GM23338 (cell line): ENCODE measurements at regions not wholly inside any gene's neighbourhood (a gene's known extent, or its start where the extent isn't known, plus 50 kb on each side); places are given as distances from the start of the nearest gene placed in this dataset.
A peak's percentile ranks its signal among the peaks of the same experiment; 100 is the strongest.

Experiments used
- ATAC-seq: fragments of 200-7000 bp; cut with Tn5 transposase; 3 replicates; pipeline ENCODE4 v1.9.1; 2020
- DNase-seq: peaks from one replicate; pipeline ENCODE4 v3.0.0-alpha.2; 2015; ENCODE audit warnings: low spot score
- H2AFZ ChIP-seq: fragments of 200-600 bp; sonication (generic); 2 replicates; pipeline ENCODE4 v1.8.0; 2016; ENCODE audit warnings: antibody characterized with exemption, mild to moderate bottlenecking, moderate library complexity
- H3F3A ChIP-seq: fragments of 200-600 bp; sonication (generic); replicated peaks from 2 replicates; pipeline ENCODE4 v1.8.0; 2017; ENCODE audit warnings: antibody characterized with exemption, mixed run types, low read depth
- H3K27ac ChIP-seq: fragments of 200-600 bp; sonication (generic); 2 replicates; pipeline ENCODE4 v1.6.1; 2016; ENCODE audit warnings: low read depth
- H3K27me3 ChIP-seq: fragments of 200-600 bp; sonication (generic); 2 replicates; pipeline ENCODE4 v1.8.0; 2016; ENCODE audit warnings: mild to moderate bottlenecking, mixed run types, moderate library complexity; ENCODE audit not compliant: insufficient read depth
- H3K36me3 ChIP-seq: fragments of 200-600 bp; sonication (generic); 2 replicates; pipeline ENCODE4 v1.8.0; 2016; ENCODE audit warnings: mild to moderate bottlenecking; ENCODE audit not compliant: insufficient read depth
- H3K4me1 ChIP-seq: fragments of 200-600 bp; sonication (generic); 2 replicates; pipeline ENCODE4 v1.8.0; 2016; ENCODE audit warnings: mild to moderate bottlenecking, moderate library complexity; ENCODE audit not compliant: insufficient read depth
- H3K4me2 ChIP-seq: fragments of 200-600 bp; sonication (generic); 2 replicates; pipeline ENCODE4 v1.7.1; 2017; ENCODE audit warnings: mixed run types
- H3K4me3 ChIP-seq: fragments of 200-600 bp; sonication (generic); 2 replicates; pipeline ENCODE4 v1.6.1; 2016; ENCODE audit warnings: mixed run types
- H3K79me2 ChIP-seq: fragments of 200-600 bp; sonication (generic); replicated peaks from 2 replicates; pipeline ENCODE4 v1.8.0; 2017; ENCODE audit warnings: mild to moderate bottlenecking; ENCODE audit not compliant: insufficient read depth
- H3K9me2 ChIP-seq: fragments of 200-600 bp; sonication (generic); 2 replicates; pipeline ENCODE4 v1.8.0; 2017; ENCODE audit not compliant: insufficient read depth
- H4K20me1 ChIP-seq: fragments of 200-600 bp; sonication (generic); replicated peaks from 2 replicates; pipeline ENCODE4 v1.8.0; 2017; ENCODE audit warnings: mild to moderate bottlenecking; ENCODE audit not compliant: insufficient read depth
- H3K27ac Mint-ChIP-seq: 2 replicates; pipeline ENCODE4 v1.8.0; 2020; ENCODE audit warnings: inconsistent platforms, mild to moderate bottlenecking, moderate library complexity, mixed read lengths
- H3K27me3 Mint-ChIP-seq: 3 replicates; pipeline ENCODE4 v1.8.0; 2022; ENCODE audit warnings: low read depth, mild to moderate bottlenecking, moderate library complexity, mixed read lengths, inconsistent platforms; ENCODE audit not compliant: insufficient read depth, poor library complexity
- H3K36me3 Mint-ChIP-seq: 3 replicates; pipeline ENCODE4 v1.8.0; 2021; ENCODE audit warnings: low read depth, mild to moderate bottlenecking, inconsistent platforms, moderate library complexity, mixed read lengths
- H3K4me1 Mint-ChIP-seq: 3 replicates; pipeline ENCODE4 v1.8.0; 2020; ENCODE audit warnings: mild to moderate bottlenecking, inconsistent platforms, mixed read lengths
- H3K4me3 Mint-ChIP-seq: 3 replicates; pipeline ENCODE4 v1.8.0; 2021; ENCODE audit warnings: moderate library complexity, mild to moderate bottlenecking, inconsistent platforms, mixed read lengths
- H3K9me3 Mint-ChIP-seq: 3 replicates; pipeline ENCODE4 v1.8.0; 2020; ENCODE audit warnings: moderate library complexity, mild to moderate bottlenecking, inconsistent platforms, mixed read lengths
- CREB1 ChIP-seq: fragments of 250-450 bp; sonication (Bioruptor Pico); IDR thresholded peaks from 2 replicates; pipeline ENCODE4 v1.5.0; 2020; ENCODE audit warnings: low read depth, mild to moderate bottlenecking, moderate library complexity
- EZH2 ChIP-seq: fragments of 200-600 bp; sonication (generic); IDR thresholded peaks from one replicate; pipeline ENCODE4 v1.8.0; 2017; ENCODE audit warnings: antibody characterized with exemption, mild to moderate bottlenecking, low read depth; ENCODE audit not compliant: unreplicated experiment
- EZH2phosphoT487 ChIP-seq: fragments of 200-600 bp; sonication (generic); IDR thresholded peaks from one replicate; pipeline ENCODE4 v1.8.1; 2018; ENCODE audit warnings: antibody characterized with exemption; ENCODE audit not compliant: unreplicated experiment
- JUNB ChIP-seq: IDR thresholded peaks from one replicate; pipeline ENCODE4 v1.6.1; 2016; ENCODE audit warnings: antibody characterized with exemption; ENCODE audit not compliant: unreplicated experiment
- NANOG ChIP-seq: IDR thresholded peaks from 2 replicates; pipeline ENCODE4 v1.6.1; 2016; ENCODE audit warnings: antibody characterized with exemption, borderline replicate concordance
- POLR2AphosphoS5 ChIP-seq: IDR thresholded peaks from 2 replicates; pipeline ENCODE4 v1.6.1; 2016; ENCODE audit warnings: antibody characterized with exemption, low read depth
- STAT1 ChIP-seq: IDR thresholded peaks from one replicate; pipeline ENCODE4 v1.6.1; 2016; ENCODE audit warnings: antibody characterized with exemption; ENCODE audit not compliant: unreplicated experiment
- ZNF331 ChIP-seq: fragments of 250-450 bp; sonication (Bioruptor Pico); IDR thresholded peaks from 2 replicates; pipeline ENCODE4 v1.5.0; 2020; ENCODE audit warnings: low read depth, mild to moderate bottlenecking, moderate library complexity
- TF ChIP-seq, protein P1 (sequence below), 2 experiments: fragments of 200-600 bp in 1 of 2; sonication (generic) in 1 of 2; conservative IDR thresholded peaks; 2 replicates each; pipeline versions ENCODE4 v1.5.1 to v1.6.1; 2016 to 2017; ENCODE audit warnings: antibody characterized with exemption in 2 of 2, low read depth in 2 of 2, mild to moderate bottlenecking in 2 of 2, moderate library complexity in 1 of 2
- TF ChIP-seq, protein P2 (sequence below): fragments of 250-450 bp; sonication (Bioruptor Pico); IDR thresholded peaks from 2 replicates; pipeline ENCODE4 v1.5.0; 2020; ENCODE audit warnings: mild to moderate bottlenecking, moderate library complexity
- TF ChIP-seq, protein P3 (sequence below): IDR thresholded peaks from one replicate; pipeline ENCODE4 v1.6.1; 2018; ENCODE audit warnings: antibody characterized with exemption; ENCODE audit not compliant: unreplicated experiment

DNA sequence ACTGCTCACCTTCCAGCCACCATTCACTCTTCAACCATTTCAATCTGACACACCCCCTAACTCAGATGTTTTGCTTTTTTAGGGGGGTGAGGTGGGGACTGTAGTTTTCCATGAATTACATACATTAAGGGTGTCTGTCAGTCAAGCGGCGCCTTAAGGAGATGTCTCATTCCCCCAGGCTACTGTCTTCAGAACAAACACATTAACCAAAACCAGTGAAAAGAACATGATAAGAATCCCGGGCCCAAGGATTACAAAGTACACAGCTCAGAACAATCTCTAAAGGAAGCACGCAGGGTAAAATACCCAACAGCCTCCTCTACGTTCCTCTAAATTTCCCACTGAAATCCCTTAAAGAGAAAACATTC, 62.5 kb upstream of the IRF2 start:
- H3K4me2 ChIP-seq, result peak overlapping the region; percentile 86
- Mint-ChIP-seq H3K4me1 (peaks cover 14% of the 10 kb centered on the region), H3K4me3 (peak overlapping the region; percentile 90), H3K36me3 (no peaks in the 10 kb centered on the region), H3K27ac (peak overlapping the region; percentile 93), H3K27me3 (peaks cover 8% of the 10 kb centered on the region), H3K9me3 (no peaks in the 10 kb centered on the region)
- H3K36me3 ChIP-seq, result no peaks in the 10 kb centered on the region
- peak overlapping the region; percentile 77; the same call in 1 of the 2 replicates for H3K27ac ChIP-seq
- no peaks in the 10 kb centered on the region for H3K9me2 ChIP-seq
- peak overlapping the region; percentile 67 for H3K4me3 ChIP-seq
- H3F3A ChIP-seq, result no peaks in the 10 kb centered on the region
- DNase-seq (no peak), ATAC-seq (no peak)
- no peaks in the 10 kb centered on the region for H3K79me2 ChIP-seq
- TF ChIP-seq ZNF331 (CRISPR knock-in tag) (no peak), POLR2AphosphoS5 (no peak), JUNB (no peak), CREB1 (no peak), EZH2 (no peak), EZH2phosphoT487 (no peak), STAT1 (no peak), NANOG (no peak)
- TF ChIP-seq, protein P1, sequence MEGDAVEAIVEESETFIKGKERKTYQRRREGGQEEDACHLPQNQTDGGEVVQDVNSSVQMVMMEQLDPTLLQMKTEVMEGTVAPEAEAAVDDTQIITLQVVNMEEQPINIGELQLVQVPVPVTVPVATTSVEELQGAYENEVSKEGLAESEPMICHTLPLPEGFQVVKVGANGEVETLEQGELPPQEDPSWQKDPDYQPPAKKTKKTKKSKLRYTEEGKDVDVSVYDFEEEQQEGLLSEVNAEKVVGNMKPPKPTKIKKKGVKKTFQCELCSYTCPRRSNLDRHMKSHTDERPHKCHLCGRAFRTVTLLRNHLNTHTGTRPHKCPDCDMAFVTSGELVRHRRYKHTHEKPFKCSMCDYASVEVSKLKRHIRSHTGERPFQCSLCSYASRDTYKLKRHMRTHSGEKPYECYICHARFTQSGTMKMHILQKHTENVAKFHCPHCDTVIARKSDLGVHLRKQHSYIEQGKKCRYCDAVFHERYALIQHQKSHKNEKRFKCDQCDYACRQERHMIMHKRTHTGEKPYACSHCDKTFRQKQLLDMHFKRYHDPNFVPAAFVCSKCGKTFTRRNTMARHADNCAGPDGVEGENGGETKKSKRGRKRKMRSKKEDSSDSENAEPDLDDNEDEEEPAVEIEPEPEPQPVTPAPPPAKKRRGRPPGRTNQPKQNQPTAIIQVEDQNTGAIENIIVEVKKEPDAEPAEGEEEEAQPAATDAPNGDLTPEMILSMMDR (conservative IDR thresholded peaks at IDR 0.05; ENCODE audit: low read depth in 2 of 2), result no peak
- TF ChIP-seq, protein P2, sequence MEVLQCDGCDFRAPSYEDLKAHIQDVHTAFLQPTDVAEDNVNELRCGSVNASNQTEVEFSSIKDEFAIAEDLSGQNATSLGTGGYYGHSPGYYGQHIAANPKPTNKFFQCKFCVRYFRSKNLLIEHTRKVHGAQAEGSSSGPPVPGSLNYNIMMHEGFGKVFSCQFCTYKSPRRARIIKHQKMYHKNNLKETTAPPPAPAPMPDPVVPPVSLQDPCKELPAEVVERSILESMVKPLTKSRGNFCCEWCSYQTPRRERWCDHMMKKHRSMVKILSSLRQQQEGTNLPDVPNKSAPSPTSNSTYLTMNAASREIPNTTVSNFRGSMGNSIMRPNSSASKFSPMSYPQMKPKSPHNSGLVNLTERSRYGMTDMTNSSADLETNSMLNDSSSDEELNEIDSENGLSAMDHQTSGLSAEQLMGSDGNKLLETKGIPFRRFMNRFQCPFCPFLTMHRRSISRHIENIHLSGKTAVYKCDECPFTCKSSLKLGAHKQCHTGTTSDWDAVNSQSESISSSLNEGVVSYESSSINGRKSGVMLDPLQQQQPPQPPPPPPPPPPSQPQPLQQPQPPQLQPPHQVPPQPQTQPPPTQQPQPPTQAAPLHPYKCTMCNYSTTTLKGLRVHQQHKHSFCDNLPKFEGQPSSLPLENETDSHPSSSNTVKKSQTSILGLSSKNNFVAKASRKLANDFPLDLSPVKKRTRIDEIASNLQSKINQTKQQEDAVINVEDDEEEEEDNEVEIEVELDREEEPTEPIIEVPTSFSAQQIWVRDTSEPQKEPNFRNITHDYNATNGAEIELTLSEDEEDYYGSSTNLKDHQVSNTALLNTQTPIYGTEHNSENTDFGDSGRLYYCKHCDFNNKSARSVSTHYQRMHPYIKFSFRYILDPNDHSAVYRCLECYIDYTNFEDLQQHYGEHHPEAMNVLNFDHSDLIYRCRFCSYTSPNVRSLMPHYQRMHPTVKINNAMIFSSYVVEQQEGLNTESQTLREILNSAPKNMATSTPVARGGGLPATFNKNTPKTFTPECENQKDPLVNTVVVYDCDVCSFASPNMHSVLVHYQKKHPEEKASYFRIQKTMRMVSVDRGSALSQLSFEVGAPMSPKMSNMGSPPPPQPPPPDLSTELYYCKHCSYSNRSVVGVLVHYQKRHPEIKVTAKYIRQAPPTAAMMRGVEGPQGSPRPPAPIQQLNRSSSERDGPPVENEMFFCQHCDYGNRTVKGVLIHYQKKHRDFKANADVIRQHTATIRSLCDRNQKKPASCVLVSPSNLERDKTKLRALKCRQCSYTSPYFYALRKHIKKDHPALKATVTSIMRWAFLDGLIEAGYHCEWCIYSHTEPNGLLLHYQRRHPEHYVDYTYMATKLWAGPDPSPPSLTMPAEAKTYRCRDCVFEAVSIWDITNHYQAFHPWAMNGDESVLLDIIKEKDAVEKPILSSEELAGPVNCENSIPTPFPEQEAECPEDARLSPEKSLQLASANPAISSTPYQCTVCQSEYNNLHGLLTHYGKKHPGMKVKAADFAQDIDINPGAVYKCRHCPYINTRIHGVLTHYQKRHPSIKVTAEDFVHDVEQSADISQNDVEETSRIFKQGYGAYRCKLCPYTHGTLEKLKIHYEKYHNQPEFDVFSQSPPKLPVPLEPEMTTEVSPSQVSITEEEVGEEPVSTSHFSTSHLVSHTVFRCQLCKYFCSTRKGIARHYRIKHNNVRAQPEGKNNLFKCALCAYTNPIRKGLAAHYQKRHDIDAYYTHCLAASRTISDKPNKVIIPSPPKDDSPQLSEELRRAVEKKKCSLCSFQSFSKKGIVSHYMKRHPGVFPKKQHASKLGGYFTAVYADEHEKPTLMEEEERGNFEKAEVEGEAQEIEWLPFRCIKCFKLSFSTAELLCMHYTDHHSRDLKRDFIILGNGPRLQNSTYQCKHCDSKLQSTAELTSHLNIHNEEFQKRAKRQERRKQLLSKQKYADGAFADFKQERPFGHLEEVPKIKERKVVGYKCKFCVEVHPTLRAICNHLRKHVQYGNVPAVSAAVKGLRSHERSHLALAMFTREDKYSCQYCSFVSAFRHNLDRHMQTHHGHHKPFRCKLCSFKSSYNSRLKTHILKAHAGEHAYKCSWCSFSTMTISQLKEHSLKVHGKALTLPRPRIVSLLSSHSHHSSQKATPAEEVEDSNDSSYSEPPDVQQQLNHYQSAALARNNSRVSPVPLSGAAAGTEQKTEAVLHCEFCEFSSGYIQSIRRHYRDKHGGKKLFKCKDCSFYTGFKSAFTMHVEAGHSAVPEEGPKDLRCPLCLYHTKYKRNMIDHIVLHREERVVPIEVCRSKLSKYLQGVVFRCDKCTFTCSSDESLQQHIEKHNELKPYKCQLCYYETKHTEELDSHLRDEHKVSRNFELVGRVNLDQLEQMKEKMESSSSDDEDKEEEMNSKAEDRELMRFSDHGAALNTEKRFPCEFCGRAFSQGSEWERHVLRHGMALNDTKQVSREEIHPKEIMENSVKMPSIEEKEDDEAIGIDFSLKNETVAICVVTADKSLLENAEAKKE (CRISPR knock-in tag), result no peak
- TF ChIP-seq, protein P3, sequence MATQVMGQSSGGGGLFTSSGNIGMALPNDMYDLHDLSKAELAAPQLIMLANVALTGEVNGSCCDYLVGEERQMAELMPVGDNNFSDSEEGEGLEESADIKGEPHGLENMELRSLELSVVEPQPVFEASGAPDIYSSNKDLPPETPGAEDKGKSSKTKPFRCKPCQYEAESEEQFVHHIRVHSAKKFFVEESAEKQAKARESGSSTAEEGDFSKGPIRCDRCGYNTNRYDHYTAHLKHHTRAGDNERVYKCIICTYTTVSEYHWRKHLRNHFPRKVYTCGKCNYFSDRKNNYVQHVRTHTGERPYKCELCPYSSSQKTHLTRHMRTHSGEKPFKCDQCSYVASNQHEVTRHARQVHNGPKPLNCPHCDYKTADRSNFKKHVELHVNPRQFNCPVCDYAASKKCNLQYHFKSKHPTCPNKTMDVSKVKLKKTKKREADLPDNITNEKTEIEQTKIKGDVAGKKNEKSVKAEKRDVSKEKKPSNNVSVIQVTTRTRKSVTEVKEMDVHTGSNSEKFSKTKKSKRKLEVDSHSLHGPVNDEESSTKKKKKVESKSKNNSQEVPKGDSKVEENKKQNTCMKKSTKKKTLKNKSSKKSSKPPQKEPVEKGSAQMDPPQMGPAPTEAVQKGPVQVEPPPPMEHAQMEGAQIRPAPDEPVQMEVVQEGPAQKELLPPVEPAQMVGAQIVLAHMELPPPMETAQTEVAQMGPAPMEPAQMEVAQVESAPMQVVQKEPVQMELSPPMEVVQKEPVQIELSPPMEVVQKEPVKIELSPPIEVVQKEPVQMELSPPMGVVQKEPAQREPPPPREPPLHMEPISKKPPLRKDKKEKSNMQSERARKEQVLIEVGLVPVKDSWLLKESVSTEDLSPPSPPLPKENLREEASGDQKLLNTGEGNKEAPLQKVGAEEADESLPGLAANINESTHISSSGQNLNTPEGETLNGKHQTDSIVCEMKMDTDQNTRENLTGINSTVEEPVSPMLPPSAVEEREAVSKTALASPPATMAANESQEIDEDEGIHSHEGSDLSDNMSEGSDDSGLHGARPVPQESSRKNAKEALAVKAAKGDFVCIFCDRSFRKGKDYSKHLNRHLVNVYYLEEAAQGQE, result no peak
- no peaks in the 10 kb centered on the region for H4K20me1 ChIP-seq
- H2AFZ ChIP-seq, result no peak overlapping the region; the same call in 1 of the 2 replicates
- peaks cover 5% of the 10 kb centered on the region for H3K4me1 ChIP-seq
- no peaks in the 10 kb centered on the region for H3K27me3 ChIP-seq
